B cell (primary cell): ENCODE measurements at regions not wholly inside any gene's neighbourhood (a gene's known extent, or its start where the extent isn't known, plus 50 kb on each side); places are given as distances from the start of the nearest gene placed in this dataset.

Experiments
- CTCF ChIP-seq: fragments of 200-600 bp; IDR thresholded peaks from one replicate; pipeline ENCODE4 v1.8.0; 2022; ENCODE audit warnings: antibody characterized with exemption, mild to moderate bottlenecking
- EZH2 ChIP-seq: IDR thresholded peaks from 2 replicates; pipeline ENCODE4 v1.6.1; 2012; ENCODE audit warnings: borderline replicate concordance, low read depth, mild to moderate bottlenecking, moderate library complexity, low read length; ENCODE audit not compliant: insufficient read depth, poor library complexity, severe bottlenecking

- TF ChIP-seq CTCF (no peak), EZH2 (no peak)
Observed at GRCh38 chr5:132136906-132137305, 63.3 kb downstream of the CSF2 start.
